NCI-H774 (cell line): ENCODE measurements at regions not wholly inside any gene's neighbourhood (a gene's known extent, or its start where the extent isn't known, plus 50 kb on each side); places are given as distances from the start of the nearest gene placed in this dataset.
"Not testable (repeated sequence)": the region's sequence is repeated elsewhere in the genome, so short reads cannot be mapped to it uniquely, and the experiment has no call there.

Experiments used
- DNase-seq: peaks from one replicate; lab custom pipeline; 2025; lab: John Stamatoyannopoulos, UW

GRCh38 chr10:107517811-107518210 is 353.3 kb upstream of the SORCS1 start:
- no peak for DNase-seq

- DNase-seq = no peak
These were observed 351.8 kb upstream of the SORCS1 start for GRCh38 chr10:107516349-107516748.

- DNase-seq = not testable (repeated sequence)
These were observed 339.5 kb upstream of the SORCS1 start for GRCh38 chr10:107504011-107504410.

- DNase-seq = no peak
These were observed 337.9 kb upstream of the SORCS1 start for GRCh38 chr10:107502229-107502985.

- no peak for DNase-seq
These were observed 334.5 kb upstream of the SORCS1 start for GRCh38 chr10:107498983-107499382.

- DNase-seq = no peak
These were observed 332.5 kb upstream of the SORCS1 start for GRCh38 chr10:107497024-107497423.

- DNase-seq = no peak
These were observed 332.1 kb upstream of the SORCS1 start for GRCh38 chr10:107496594-107496993.

- no peak for DNase-seq
These were observed 327.9 kb upstream of the SORCS1 start for GRCh38 chr10:107492389-107492788.

- no peak for DNase-seq
These were observed 325.9 kb upstream of the SORCS1 start for GRCh38 chr10:107490389-107490788.

GRCh38 chr10:107487284-107487683 is 322.8 kb upstream of the SORCS1 start:
- no peak for DNase-seq

- DNase-seq = no peak
These were observed 320.5 kb upstream of the SORCS1 start for GRCh38 chr10:107485019-107485418.

GRCh38 chr10:107481881-107482280 is 317.4 kb upstream of the SORCS1 start:
- no peak for DNase-seq

- DNase-seq = no peak
These were observed 316.7 kb upstream of the SORCS1 start for GRCh38 chr10:107481224-107481623.

GRCh38 chr10:107480781-107481180 is 316.3 kb upstream of the SORCS1 start:
- no peak for DNase-seq

- DNase-seq = no peak
These were observed 312.8 kb upstream of the SORCS1 start for GRCh38 chr10:107477266-107477665.

GRCh38 chr10:107476408-107476807 is 311.9 kb upstream of the SORCS1 start:
- DNase-seq = no peak

- DNase-seq = no peak
These were observed 310.1 kb upstream of the SORCS1 start for GRCh38 chr10:107474650-107475049.

- DNase-seq = no peak
These were observed 308.7 kb upstream of the SORCS1 start for GRCh38 chr10:107473225-107473624.

- DNase-seq = no peak
These were observed 307.4 kb upstream of the SORCS1 start for GRCh38 chr10:107471911-107472310.

GRCh38 chr10:107453561-107453960 is 289.1 kb upstream of the SORCS1 start:
- no peak for DNase-seq

- no peak for DNase-seq
These were observed 286.5 kb upstream of the SORCS1 start for GRCh38 chr10:107451047-107451446.

GRCh38 chr10:107450056-107450455 is 285.6 kb upstream of the SORCS1 start:
- no peak for DNase-seq

- DNase-seq = no peak
These were observed 279.9 kb upstream of the SORCS1 start for GRCh38 chr10:107444443-107444842.

- no peak for DNase-seq
These were observed 279.3 kb upstream of the SORCS1 start for GRCh38 chr10:107443813-107444212.
